HG02885 (cell line): ENCODE measurements at regions not wholly inside any gene's neighbourhood (a gene's known extent, or its start where the extent isn't known, plus 50 kb on each side); places are given as distances from the start of the nearest gene placed in this dataset.

Experiments used
- ATAC-seq: cut with Tn5 transposase; IDR thresholded peaks from one replicate; pipeline ENCODE4 v1.9.1; 2021; ENCODE audit warnings: mild to moderate bottlenecking; ENCODE audit not compliant: unreplicated experiment, poor library complexity

DNA sequence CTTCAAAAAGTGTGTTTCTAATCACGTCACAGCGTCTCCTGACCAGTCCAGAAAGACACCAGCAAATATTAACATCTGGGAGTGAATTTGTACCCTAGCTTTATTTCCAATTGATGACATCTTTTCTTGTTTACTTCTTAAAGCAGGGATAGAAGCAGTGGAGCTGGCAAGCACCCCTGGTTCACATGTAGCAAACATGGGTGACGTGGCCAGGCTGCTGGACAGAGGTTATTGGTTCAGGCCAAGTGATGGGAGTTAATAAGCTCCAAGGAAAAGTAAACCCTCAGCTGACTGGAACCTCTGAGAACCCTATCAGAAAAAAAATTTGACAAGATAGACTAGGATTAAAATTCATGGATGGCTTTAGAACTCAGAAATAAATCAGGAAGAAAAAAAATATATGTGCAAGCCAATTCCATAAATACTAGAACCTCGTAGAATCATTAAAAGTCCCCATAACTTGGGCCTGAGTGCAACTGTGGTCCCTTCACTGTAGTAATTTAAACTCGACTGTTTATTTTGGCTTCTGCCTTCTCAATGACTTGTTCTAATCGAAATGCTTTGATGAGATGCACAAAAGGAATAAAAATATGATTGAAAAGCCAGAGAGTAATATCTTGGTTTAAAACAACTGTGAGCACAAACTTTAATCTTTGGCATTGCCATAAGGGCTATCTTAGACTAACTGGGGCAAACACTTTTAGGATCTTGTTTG, 121.5 kb upstream of the CTAGE1 start:
- no peak for ATAC-seq

DNA sequence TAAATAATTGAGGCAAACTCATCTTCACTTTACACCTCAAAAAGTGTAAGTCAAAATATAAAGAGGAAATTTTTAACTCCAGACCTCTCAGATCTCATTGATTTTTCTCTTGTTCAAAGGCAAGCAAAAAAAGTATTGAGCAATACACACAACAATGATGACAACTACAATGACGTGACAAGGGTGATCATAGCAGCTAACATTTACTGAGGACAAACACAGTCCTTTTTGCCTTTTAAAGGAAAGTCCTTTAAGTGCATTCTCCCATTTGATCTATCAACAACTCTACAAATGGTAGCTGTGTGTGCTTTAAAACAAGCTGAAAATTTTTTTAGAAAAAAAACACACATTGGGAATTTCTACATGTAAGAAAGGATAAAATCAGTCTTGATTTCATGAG, 123.5 kb upstream of the CTAGE1 start:
- no peak for ATAC-seq

GRCh38 chr18:22542406-22542835, 124.7 kb upstream of the CTAGE1 start:
- ATAC-seq: no peak

DNA sequence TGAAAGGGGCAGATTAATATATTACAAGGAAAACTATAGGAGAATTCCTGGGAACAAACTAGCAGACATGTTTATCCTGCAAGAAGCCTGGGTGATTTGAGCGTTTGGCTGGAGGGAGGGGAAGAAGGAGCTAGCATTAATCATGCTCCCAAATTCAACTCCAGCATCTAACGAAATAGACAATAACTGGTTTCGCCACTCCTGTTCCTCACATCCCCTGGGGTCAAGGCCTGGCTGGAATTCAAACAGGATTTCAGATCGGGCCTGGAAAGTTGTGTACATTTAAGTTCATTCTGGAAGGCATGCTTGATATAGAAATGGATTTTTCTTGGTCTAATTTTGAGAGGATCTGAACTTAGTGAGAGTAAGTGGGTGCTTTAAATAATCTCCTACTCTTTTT, 126.1 kb upstream of the CTAGE1 start:
- no peak for ATAC-seq

DNA sequence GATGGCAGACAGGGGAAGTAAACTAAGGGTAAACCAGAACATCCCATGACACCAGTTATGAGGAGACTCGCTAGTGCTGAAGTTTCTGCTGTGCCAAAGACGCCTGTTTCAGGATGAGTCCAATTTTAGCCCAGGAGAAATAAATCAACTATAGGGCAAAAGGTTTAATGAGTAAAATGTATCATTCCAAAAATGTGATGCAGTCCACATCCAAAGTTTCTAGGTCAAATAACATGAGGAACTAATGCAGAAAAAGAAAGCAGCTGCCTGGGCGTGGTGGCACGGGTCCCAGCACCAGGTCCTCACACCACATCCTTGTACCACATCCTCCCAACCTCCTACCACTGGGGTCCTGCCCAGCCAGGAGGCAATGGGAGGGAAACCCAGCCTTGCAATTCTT, 126.9 kb upstream of the CTAGE1 start:
- no peak for ATAC-seq

- ATAC-seq: no peak
Observed at GRCh38 chr18:22545066-22545760, 127.5 kb upstream of the CTAGE1 start.

GRCh38 chr18:22546905-22547570, 129.3 kb upstream of the CTAGE1 start:
- no peak for ATAC-seq

DNA sequence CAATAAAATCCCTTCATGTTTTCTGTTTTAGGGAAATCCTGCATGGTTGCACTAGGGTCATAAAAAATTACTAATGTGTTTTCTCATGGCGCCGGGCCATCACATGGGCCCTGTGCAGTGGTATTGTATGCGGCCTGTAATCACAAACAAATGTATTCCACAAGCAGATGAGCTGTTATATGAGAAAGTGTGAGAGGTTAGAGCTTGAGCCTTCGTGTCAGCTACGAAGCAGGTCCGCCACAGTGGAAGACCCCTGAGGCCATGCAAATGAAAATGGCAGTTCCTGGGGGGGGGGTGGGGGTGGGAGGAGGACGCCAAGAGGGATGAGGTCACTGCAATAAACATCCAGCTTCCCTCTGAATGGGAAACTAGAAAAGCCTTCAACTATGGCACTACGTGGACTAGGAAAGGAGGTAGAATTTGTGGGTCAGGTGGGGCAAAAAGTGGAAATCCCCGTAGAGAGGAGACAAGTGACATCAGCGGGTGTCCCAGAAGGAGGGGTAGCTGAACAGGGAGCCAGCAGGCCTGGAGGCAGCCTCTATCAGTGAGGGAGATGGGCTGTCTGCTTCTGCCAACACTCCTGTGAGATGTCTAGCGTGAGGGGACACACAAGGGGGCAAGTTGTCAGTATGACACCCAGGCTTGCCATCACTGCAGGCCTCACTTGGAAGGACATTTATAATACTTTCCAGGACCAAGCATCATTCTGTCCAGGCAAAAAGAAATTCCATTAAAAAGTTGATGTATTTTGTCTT, 130.3 kb upstream of the CTAGE1 start:
- ATAC-seq: no peak

DNA sequence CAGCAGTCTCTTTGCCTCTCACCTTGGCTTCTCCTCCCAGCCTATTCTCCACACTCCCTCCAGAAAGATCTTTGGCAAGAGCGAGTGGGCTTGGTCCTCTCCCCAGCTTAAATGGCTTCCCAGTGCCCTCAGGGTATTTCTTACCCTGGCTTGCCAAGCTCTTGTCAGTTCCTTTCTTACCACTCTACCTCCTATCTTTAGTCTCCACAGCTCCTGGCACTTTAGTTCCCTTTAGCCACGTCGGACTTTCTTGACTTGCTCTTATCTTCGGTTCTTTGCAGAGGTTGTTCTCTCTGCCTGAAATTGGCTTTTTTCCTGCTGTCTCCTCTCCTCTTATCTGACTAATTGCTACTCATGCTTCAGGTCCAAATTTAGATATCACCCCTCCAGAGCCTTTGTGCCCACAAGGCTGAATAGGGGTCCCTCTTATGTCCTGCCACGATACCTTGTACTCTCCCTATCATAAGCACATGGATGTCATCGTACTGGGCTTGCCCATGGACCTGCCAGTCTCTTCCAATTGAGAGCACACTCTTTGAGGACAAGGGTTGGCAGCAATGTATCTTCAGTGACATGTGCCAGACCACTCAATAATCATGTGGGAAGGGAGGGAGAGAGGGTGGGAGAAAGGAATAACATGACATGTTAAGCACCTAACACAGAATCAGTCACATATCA, 131.7 kb upstream of the CTAGE1 start:
- no peak for ATAC-seq

GRCh38 chr18:22550366-22550765, 132.7 kb upstream of the CTAGE1 start:
- no peak for ATAC-seq

DNA sequence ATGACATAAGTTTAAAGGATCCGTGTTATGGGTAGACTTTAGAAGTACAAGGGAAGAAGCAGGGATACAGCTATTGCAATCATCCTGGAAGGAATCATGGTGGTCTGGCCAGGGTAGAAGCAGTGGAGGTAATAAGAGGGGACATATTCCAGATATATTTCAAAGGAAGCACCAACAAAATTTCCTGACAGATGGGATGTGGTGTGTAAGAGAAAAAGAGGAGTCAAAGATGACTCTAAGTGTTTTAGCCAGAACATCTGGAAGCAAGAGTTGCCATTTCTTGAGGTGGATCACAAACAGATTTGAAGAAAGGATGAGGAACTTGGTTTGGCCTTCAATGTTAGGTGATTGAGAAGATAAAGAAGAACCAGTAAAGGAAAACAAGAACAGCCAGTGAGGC, 133.1 kb upstream of the CTAGE1 start:
- no peak for ATAC-seq

DNA sequence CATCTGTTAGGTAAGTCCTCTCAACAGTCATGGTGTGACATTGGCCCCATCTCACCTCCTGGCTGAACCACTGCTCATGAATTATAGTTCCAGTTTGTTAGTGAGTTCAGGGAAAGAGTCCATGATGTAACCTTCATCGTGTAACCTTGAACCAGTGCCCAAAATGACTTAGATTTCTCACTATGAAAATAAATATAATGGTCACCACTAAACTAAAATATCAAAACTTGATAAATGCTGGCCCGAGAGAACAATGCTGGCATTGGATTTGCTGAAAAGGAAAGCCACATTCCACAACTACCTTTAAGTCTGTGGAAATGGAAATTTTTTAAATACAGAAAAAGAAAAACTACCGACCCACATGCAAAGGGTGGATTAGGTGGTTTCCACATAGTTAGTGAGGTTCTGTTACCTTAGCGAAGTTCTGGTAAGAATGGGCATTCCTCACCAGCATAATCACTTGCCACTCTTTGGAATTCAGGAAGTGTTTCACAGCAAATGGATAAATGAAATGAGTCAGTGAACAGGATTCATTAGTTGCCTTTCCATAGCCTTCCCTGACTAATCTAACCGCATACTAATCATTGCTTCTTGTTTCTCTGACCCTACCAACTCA, 133.9 kb upstream of the CTAGE1 start:
- ATAC-seq: no peak

GRCh38 chr18:22552254-22552653, 134.5 kb upstream of the CTAGE1 start:
- ATAC-seq: no peak

- no peak for ATAC-seq
Observed at GRCh38 chr18:22552899-22553460, 135.3 kb upstream of the CTAGE1 start.

GRCh38 chr18:22556222-22557167, 138.8 kb upstream of the CTAGE1 start:
- ATAC-seq: no peak

GRCh38 chr18:22557168-22557941, 139.6 kb upstream of the CTAGE1 start:
- no peak for ATAC-seq

GRCh38 chr18:22558945-22559385, 141.2 kb upstream of the CTAGE1 start:
- no peak for ATAC-seq
